ENCODE measurements at regions not wholly inside any gene's neighbourhood (a gene's known extent, or its start where the extent isn't known, plus 50 kb on each side); places are given as distances from the start of the nearest gene placed in this dataset.

GRCh38 chr3:71887256-71887655, 102.3 kb upstream of the PROK2 start:
- no peak for DNase-seq

DNA sequence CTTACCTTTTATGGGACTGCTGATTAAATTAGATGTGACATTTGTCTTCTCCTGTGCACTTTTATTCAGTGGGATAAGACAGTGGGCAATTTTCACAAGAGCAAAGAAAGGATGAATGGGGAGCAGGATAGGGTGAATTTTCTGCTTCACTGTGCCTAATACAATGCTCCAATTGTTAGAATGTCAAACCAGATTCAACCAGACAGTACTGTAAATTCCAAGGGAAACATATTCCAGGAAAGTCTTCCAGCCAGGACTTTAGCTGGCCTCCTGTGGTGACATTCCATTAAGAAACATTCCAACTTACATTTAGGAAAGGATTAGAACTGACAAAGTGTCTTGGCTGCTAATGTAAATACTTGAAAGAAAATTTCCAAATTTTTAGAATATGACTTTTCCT, 100.1 kb upstream of the PROK2 start:
- no peak for DNase-seq

- DNase-seq = no peak
Measured at GRCh38 chr3:71881732-71882131, 96.8 kb upstream of the PROK2 start.

DNA sequence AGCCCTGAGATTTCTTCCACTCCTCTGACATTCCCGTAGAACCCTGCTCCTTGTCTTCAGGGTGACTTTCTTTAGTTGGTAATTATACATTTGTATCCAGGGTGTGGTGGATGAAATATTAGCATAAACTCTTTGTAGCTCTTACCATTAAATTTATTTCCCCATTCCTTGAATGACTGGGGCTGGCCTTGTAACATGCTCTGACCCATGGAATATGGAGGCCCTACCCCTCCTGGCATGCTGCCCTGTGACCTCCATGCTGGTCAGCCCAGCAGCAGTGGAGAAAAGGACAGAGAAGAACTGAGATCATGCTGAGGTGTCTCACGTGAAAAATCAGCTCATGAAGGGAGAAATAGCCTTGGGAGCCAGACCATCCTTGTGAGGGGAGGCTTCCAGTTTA, 96.1 kb upstream of the PROK2 start:
- no peak for DNase-seq

- DNase-seq = no peak
Measured at GRCh38 chr3:71879089-71879488, 94.1 kb upstream of the PROK2 start.

DNA sequence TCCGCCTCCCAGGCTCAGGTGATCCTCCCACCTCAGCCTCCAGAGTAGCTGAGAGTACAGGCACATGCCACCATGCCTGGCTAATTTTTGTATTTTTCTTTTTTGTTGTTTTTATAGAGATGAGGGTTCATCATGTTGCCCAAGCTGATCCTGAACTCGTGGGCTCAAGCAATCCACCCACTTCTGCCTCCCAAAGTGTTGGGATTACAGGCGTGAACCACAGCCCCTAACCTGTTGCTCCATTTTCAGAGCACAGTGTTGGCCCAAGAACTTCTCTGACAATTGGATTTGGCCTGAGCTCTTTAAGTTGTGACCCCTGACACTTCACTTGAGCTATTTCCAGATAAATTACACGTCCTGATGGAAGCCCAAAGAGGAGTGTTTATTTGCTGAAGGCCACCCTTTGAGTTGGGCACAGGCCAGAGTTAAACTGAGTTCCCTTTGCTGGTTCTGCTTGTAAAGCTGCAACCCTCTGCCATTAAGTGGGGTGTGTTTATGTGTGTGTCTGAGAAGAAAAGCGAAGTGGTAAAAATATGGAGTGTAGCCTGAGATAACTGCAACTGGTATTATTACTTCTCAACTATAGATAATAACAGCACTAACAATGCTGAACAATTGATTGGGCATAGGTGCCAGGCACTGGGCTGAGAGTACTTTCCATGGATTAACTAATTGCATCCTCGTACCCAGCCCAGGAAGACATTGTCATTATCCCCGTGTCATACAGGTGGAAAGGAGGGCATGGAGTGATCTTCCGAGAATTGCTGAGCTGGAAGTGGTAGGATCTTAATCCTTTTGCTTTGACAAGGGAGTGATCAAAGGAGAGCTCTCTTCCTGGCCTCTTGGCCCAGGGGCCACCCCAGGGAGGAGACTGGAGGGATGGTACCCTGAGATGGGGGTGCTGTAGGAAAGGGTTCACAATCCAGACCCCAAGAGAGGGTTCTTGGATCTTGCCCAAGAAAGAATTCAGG, 91.5 kb upstream of the PROK2 start:
- no peak for DNase-seq

DNA sequence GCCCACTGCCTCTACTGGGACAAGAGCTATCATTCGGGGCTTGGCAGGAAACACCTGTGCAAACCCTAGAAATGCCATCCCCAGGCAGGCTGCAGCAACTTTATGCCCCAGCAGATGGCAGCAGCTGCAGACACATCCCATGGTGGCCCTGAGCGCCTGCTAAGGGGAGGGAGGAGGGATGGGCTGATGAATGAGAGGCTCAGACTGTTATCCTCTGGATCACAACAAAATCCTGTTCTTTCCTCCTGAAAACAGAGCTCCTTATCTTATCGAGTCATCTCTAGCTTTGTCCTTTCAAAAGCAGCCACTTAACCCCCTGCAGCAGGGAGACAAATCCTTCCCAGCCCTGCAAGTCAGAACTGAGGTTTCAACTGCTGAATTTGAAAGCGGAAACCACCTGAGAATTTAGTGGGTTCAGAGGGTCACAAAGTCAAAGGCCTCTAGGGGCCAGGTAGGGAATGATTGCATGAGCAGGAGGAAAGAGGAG, 90.6 kb upstream of the PROK2 start:
- DNase-seq = peak; percentile 73

DNA sequence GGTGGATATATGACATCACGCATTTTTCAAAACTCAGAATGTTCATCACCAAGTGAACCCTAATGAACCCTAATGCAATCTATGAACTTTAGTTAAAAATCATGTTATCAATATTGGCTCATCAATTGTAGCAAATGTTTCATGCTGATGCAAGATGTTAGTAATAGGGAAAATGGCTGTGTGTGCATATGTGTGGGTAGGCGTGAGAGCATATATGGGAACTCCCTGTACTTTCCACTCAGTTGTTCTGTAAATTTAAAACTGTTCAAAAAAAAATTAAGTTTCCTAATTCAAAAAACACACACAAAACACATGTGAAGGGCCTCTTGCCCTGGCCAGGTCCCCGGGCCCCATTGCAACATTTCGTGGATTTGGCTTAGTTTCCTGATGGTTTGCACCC, 89.7 kb upstream of the PROK2 start:
- no peak for DNase-seq

- no peak for DNase-seq
Measured at GRCh38 chr3:71873093-71873611, 88.2 kb upstream of the PROK2 start.

DNA sequence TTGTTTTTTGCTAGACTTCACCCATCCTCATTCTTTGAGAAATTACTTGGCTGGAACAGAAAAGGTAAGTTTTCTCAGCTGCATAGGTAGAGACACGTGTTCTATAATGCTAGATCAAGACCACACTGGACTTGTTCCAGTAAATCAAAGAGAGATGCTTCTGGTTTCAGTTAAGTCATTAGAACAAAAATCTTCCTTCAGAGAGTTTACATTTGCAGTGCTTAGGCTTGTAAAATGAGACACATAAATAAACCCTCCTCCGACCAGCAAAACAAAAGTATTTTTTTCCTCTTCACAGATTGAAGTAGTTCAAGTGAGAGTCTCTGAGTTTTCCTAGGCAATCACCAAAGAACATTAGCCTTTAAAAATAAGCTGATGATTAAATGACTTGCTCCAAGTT, 87.3 kb upstream of the PROK2 start:
- no peak for DNase-seq

- no peak for DNase-seq
Measured at GRCh38 chr3:71870966-71871512, 86.1 kb upstream of the PROK2 start.

DNA sequence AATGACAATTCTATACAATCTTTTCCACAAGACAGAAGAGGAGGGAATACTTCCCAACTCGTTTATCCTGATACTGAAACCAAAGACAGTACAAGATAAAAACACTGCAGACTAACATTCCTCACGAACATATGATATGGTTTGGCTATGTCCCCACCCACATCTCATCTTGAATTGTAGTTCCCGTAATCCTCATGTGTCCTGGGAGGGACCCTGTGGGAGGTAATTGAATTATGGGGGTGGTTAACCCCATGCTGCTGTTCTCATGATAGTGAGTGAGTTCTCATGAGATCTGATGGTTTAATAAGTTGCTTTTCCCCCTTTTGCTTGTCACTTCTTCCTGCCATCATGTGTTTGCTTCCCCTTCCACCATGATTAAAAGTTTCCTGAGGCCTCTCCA, 83.9 kb upstream of the PROK2 start:
- no peak for DNase-seq

DNA sequence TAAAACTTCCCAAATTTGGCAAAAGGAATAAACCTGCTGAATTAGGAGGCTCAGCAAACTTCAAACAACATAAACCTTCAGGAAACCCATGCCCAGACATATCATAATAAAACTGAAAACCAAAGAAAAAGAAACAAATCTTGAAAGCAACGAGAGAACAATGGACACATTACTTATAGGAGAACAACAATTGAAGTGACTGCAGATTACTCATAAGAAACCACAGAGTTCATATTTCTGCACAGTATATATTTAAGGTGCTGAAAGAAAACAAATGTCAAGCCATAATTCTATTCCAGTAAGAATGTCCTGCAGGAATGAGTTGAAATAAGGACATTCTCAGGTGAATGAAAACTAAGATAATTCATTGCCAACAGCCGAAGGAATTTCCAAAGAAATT, 80.8 kb upstream of the PROK2 start:
- no peak for DNase-seq

GRCh38 chr3:71863563-71864190, 78.7 kb upstream of the PROK2 start:
- no peak for DNase-seq

- DNase-seq = no peak
Measured at GRCh38 chr3:71862371-71863140, 77.6 kb upstream of the PROK2 start.

- DNase-seq = peak; percentile 68
Measured at GRCh38 chr3:71859123-71859519, 74.2 kb upstream of the PROK2 start.

- no peak for DNase-seq
Measured at GRCh38 chr3:71858503-71859122, 73.7 kb upstream of the PROK2 start.

DNA sequence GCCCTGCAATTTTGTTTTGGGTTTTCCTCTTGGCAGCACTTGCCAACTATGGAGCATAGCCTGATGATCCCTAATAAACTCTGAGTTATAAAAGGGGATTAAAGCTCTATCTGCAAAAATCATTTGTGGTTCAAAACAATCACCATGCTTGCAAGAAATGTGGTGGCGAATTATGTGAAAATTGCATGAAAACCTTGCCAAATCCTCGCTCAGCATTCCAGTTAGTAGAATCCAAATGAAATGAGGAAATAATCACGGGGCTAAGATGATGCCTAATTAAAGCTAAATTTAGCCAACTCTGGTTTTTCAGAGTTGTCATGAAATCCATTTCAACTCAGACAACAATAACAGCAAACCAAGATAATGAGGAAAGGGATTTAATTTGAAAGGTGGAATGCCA, 73.0 kb upstream of the PROK2 start:
- DNase-seq = no peak

GRCh38 chr3:71854706-71855105, 69.8 kb upstream of the PROK2 start:
- DNase-seq = no peak

- DNase-seq = no peak
Measured at GRCh38 chr3:71854096-71854495, 69.1 kb upstream of the PROK2 start.

DNA sequence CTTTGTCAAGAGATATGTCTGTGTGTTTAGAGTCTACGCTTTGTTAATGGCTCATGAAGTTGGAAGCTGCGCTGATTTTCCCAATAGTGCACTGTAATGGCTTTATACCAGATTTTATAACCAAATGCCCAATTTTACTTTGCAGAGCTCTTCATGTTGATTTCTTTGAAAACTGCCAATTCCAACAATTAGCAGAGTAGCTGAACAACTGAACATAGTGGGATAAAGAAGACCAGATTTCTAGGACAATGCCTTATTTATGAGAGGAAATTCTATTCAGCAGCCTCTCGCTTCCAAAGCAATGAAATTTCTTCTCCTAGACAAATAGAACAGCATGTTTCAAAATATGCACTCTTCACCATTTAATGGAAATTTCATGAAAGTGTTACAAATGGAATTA, 66.9 kb upstream of the PROK2 start:
- DNase-seq = no peak

DNA sequence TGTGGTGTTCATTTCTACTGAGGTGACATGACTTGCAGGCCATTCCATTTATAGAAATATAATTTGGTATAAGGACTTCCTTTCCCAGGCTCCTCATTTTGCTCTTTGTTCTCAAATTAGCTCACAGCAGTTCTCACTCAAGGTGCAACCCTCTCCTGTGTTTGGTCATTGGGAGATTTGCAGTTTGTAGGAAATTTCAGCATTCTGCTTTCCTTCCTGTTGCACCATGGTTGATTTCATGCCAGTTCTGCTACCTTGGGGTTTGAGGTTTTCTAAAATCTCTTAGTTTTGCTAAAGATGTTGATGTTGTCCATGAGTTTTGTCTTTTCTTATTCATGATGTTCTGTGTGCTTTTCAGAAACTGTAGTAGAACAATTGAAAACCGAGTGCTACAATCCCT, 65.7 kb upstream of the PROK2 start:
- no peak for DNase-seq

Data from CD4-positive, alpha-beta T cell treated with Interleukin-4 for 4 hours (primary cell).